Fibroblast of skin of abdomen (primary cell): ENCODE measurements at regions not wholly inside any gene's neighbourhood (a gene's known extent, or its start where the extent isn't known, plus 50 kb on each side); places are given as distances from the start of the nearest gene placed in this dataset.

Experiments used
- DNase-seq: peaks from one replicate; pipeline ENCODE4 v3.0.0-alpha.2; 2013

- peak; percentile 46 for DNase-seq
Measured at GRCh38 chr18:45119876-45120275, 439.2 kb downstream of the SETBP1 start.

DNA sequence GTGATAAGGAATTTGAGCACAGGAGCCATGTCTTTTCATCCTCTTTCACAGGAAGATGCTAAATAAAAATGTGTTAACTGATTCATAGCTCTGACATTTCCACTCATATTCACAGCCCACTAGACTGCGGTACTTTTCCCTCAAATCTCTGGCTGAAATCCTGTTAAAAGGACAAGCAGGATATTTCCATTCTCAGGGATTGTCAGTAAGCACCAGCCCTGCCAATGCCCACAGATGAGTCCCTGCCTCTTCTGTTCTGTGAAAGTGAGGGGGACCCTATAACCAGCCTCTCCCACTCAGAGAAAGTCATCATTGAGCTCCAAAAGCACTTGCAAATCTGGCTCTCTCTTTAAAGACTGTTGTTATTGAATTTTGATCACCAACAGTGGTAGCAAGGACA lies 440.5 kb downstream of the SETBP1 start:
- DNase-seq: peak; percentile 13

- peak; percentile 54 for DNase-seq
Measured at GRCh38 chr18:45122506-45122905, 441.8 kb downstream of the SETBP1 start.

DNA sequence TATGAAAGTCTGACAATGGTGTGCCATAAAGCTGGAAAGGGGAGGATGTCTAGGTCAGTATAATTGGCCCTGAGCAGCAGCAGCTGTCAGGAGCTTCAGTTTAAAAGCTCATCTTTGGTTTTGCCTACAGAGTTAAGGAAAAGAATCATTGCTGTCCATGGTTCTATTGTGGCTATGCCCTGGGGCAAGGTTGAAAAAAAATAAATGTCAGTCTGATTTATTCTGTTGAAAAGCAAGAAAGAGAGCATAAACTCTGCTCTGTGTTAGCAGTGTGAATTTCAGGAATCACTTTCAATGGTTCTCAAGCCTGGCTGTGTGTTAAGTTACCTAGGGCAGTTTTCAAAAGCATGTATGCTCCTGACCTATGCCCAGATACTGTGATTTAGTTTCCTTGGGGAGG lies 446.7 kb downstream of the SETBP1 start:
- no peak for DNase-seq

DNA sequence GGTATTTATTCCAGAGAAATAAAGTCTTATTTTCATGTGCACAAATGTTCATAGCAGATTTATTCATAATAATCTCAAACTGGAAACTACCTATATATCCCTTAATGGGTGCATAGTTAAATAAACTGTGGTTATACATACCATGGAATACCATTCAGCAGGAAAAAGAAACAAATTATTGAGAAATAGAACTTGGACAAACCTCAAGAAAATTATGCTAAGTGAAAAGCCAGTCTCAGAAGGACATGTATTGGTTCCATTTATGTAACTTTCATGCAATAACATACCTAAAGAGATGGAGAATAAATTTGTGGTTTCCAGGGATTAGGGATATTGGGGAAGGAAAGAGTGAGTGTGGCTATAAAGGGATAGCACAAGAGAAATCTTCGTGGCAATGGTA lies 452.6 kb downstream of the SETBP1 start:
- peak; percentile 29 for DNase-seq

DNA sequence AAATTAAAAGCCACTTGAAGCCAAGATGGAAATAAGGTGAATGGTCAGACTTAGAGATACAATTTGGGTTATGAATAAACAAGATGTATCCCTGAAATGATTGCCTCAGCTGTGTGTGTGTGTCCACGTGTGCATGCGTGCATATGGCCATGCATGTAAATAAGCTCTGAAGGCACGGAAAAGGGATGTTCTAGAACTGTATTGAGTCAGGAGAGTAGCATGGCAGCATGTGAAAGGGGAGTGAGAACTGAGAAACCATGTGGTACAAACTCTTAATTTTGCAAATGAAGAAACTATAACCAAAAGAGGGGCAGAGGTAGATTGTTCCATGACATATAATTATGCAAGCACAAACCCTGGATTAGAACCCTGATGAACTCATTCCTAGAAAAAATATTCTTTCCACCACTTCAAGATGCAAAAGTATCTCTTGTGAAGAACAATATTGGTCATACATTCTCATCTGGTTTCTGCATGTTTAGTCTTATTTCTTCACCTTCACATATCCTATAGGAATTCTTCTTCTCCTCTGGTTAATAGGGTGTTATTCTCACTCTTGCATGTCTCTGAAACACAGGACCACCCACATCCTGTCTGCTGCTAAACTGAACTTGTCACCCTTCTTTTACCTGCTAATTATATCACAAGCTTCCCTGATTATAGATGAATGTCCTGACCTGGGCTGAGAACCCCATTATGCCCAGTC lies 455.8 kb downstream of the SETBP1 start:
- DNase-seq: no peak

DNA sequence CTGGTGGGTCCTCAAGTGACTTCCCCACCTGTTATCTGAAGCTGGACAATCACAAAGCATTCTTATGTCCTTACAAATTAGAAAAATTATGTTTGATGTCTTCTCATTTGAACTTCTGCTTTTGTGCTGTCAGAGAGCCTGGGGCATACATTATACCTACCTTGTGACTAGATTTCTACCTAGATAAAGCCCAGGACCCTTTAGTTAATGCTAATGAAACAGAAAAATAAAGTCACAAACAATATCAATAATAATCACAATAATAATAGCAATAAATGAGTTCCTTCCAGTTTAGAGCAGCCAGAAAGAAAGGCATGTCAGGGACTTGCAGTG lies 456.4 kb downstream of the SETBP1 start:
- DNase-seq: no peak

DNA sequence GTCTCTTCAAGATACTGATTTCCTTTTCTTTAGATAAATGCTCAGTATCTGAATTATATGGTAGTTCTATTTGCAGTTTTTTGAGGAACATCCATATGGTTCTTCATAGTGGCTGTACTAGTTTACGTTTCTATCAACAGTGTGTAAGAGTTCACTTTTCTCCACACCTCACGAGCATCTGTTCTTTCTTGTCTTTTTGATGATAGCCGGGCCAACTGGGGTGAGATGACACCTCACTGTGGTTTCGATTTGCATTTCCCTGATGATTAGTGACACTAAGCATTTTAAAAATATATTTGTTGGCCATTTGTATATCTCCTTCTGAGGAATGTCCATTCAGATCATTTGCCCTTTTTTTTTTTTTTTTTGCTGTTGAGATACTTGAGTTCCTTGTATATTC lies 458.8 kb downstream of the SETBP1 start:
- no peak for DNase-seq

DNA sequence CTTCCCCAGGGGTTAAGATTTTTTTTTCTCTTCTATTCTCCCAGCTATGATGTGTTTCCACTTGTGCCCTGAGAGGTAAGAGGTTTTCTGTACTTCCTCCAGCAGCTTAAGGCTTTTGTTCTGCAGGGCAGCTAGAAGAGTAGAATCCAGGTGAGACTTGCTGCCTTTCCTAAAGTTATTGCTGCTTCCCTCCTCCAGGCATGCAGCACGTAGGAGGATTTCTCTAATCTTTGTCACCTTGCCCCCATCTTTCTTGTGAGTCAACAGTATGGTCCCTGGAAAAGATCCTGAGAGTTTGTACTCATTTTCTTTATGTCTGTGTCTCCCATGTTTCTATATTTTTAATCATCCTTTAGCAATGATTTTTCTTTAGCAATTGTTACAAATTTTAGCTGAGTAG lies 462.2 kb downstream of the SETBP1 start:
- no peak for DNase-seq

DNA sequence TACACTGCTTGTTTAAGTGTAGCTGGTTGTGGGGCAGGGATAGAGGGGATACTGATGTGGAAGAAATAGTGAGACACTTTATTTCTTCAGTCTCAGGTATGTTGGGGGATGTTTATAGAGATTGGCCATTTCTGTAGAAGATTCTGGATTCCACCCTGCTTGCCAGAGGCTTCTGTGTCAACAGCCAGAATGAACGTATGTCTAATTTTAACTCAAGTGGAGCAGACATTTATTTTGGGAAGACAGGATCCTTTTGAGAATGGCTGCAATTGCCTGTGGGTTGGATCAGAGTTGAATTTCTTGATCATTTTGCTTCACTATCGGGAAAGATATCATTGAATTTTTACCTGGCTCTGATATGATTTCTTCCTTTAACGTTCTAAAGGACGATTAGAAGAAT lies 465.6 kb upstream of the SLC14A2 start:
- no peak for DNase-seq

DNA sequence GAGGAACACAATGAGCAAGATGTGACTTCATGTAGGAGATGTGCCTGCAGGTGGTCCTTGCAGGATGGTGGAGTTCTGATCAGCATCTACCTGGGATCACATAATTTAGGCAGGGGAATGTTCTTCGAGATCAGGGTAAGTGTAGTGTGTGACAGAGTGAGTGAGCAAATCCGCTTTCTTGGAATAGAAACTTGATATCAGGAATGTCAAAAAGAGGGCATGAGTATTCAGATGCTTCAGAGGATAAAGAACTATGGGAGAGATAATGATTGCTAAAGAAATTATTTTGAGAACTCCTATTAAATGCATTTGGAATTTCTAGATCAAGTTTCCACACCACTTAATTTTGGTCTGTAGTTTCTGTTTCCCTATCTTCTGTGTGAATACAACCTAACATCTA lies 463.6 kb upstream of the SLC14A2 start:
- no peak for DNase-seq

DNA sequence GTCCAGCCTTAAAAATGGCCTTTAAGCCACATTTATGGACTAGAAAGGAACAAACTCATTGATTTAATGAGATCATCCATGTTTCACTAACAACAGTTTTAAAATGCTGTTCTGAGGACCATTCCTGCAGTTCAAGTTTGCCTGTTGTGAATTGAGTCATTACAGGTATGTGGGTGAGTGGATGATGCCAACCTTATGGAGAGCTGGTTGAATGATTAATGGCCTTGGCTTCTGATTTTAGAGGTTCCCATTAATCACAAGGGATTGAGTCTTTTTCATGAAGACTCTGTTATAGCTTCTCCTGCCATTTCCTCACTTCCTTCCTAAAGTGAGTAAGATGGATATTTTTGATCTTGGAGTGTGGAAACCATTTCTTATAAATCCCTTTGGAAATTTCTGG lies 459.8 kb upstream of the SLC14A2 start:
- DNase-seq: no peak

GRCh38 chr18:45156946-45157345 lies 458.3 kb upstream of the SLC14A2 start:
- DNase-seq: peak; percentile 25

DNA sequence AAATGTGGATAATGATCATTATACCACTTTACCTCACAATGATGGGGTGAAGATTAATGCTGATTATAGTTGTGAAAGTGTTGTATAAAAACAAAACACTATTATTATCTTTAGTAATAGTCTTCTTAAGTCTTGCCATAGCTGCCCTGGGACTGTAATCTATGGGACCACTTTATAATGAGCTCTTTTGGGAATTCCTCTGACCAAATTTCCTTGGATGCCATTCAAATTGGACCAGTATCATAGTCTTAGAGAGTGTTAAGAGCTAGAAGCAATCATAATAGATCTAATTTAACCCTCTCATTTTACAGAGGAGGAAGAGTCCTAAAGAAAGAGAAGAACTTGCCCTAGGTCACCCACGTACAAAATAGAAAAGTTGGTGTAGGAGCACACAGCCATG lies 457.7 kb upstream of the SLC14A2 start:
- DNase-seq: no peak

- no peak for DNase-seq
Measured at GRCh38 chr18:45161850-45162249, 453.4 kb upstream of the SLC14A2 start.

DNA sequence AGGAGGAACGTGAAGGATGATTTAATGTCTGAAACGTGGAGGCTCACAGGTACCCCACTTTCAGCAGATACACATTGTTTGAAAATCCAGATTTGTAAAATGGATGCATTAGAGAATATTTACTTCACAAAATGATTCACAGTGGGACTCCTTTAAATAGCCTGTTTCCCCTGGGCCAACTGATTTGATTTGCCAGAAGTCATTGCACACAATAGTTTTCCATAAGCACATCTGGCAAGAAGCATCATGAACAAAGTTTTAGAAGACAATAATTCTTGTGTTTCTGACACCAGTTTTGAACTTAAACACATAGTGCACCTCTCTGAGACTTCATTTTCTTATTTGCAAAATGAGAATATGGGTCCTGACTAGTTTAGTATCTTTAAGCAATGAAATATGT lies 451.4 kb upstream of the SLC14A2 start:
- no peak for DNase-seq

- peak; percentile 71 for DNase-seq
Measured at GRCh38 chr18:45164551-45164950, 450.7 kb upstream of the SLC14A2 start.

DNA sequence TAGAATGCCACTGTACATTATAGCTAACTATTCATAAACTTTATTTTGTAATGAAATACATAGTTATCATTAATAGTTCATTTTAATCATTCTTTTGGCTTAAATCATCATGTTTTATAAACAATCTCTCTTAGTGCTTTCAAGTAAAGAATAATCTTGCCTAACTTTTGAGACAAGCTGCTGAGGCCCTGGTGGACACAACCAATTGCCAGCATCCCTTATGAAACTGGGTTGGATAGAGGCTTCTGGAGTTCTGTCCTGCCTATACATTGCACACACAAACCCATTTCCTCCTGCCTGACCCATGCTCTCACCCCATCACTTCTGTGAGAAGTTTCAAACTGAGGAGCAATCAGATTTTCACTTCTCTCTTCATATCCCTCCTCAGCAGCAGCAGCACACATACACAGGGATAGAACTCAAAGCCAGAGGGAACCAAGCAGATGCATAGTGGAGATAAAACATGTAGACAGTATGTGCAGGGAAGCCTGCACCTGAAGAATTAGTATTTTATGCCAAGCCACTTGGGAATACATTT lies 450.0 kb upstream of the SLC14A2 start:
- DNase-seq: no peak

DNA sequence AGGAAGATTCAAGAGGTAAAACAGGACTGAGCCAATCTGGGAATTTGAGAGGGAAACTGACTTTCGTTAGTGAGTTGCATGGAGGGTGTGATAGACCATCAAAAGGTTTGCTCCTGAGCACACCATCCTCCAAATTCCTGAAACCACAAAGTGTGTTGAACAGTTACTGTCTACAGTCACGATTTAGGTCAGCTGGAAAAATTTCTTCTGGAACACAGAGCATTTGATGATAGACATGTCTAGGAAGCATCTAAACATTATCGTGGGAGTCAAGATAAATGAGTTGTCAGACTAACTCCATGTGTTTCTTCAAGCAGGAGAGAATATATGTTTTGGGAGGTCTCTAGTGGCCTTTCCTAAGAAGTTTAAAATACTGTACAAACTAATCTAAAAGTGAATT lies 449.4 kb upstream of the SLC14A2 start:
- peak; percentile 52 for DNase-seq

- peak; percentile 87 for DNase-seq
Measured at GRCh38 chr18:45166341-45166835, 448.9 kb upstream of the SLC14A2 start.

DNA sequence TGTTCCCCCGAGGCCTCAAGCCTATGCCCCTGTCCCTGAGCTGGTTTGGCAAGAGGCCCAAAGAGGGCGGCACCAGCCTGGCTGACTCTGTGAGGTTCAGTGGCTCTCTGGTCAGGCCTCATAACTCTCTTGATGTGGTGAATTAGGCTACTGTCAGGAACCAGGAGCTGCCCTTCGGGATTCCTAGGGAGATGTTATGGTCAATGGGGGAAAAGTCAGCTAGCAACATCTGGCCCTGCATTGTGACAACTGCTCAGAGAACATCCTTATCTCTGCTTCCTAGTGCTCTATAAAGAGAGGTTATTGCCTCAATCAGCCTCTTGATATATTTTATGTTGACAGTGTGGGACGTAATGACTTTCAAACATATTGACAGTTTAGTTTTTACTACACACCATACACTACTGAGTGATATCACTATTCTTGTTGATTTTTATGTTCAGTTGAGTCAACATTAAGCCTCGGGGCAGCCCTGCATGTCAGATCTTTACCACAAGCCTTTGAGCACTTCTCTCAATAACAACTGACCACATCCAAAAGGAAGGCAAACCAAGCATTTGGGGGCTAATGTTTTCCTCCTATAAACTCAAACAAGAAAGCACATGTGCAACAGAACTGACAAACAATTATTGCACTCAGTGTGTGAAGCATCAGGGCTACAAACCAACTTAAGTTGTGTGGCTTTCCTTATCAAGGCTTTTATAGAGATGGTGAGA lies 448.3 kb upstream of the SLC14A2 start:
- DNase-seq: peak; percentile 33

GRCh38 chr18:45167631-45168280 lies 447.5 kb upstream of the SLC14A2 start:
- peak; percentile 61 for DNase-seq

DNA sequence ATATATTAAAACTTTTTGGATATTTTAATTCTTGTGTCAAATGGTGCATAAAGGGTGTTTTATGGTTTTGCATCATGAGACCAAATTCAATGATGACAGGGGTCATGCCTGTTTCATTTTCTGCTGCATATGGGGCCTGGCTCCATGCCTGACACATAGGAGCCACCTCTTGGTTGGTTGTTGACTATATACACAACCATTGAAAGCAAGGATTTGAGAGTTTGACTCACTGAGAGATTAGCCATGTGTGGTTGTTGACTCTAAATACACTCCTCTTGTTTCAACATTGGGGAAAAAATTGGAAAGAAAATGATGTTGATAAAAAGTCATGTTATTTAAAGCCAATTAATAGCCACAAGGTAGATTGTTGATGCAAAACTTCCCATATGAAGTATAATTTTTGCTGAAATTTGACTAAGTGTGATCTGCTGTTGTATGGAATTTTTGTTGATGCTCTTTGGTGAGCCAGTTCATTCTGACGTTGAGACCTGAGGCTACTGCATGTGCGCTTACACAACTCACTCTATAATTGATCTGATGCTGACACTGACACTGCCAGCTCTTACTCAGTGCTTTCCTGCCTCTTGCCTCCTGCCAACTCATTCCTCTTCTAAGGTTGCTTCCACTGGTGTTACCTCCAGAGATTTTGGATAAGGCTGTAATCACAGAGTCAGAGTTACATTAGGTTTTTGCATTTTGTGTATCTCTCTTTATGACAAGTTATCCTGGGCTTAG lies 446.2 kb upstream of the SLC14A2 start:
- DNase-seq: peak; percentile 60
